OCI-LY1 (cell line): ENCODE measurements at regions not wholly inside any gene's neighbourhood (a gene's known extent, or its start where the extent isn't known, plus 50 kb on each side); places are given as distances from the start of the nearest gene placed in this dataset.

ENCODE experiments used
- CTCF ChIP-seq: fragments of 200-600 bp; sonication (generic), shearing (Covaris generic); IDR thresholded peaks from 2 replicates; pipeline ENCODE4 v1.5.1; 2017; ENCODE audit warnings: mild to moderate bottlenecking, antibody characterized with exemption, low read length, moderate library complexity, mixed read lengths
- EZH2 ChIP-seq: fragments of 200-600 bp; sonication (generic), shearing (Covaris generic); IDR thresholded peaks from 2 replicates; pipeline ENCODE4 v1.8.0; 2017; ENCODE audit warnings: borderline replicate concordance, mixed run types, mild to moderate bottlenecking, antibody characterized with exemption, low read length, moderate library complexity, mixed read lengths

- no peak for TF ChIP-seq CTCF
- TF ChIP-seq EZH2, result no peak
These were observed 730.9 kb upstream of the PRMT6 start for GRCh38 chr1:106325600-106325999.
